GM12878 (cell line): ENCODE measurements at regions not wholly inside any gene's neighbourhood (a gene's known extent, or its start where the extent isn't known, plus 50 kb on each side); places are given as distances from the start of the nearest gene placed in this dataset.

ENCODE experiments used
- EP300 ChIP-seq, 2 experiments: fragments of 150-350 bp in 1 of 2; IDR thresholded peaks; 2 replicates each; pipeline ENCODE4 v1.6.1; 2011 to 2012; ENCODE audit warnings: low read depth in 2 of 2, low read length in 2 of 2, borderline replicate concordance in 1 of 2, improper control_type of control experiment in 1 of 2, inconsistent platforms in 1 of 2; ENCODE audit not compliant: control insufficient read depth in 1 of 2
- FOXM1 ChIP-seq: IDR thresholded peaks from 2 replicates; pipeline ENCODE4 v1.6.1; 2012; ENCODE audit warnings: low read depth, mild to moderate bottlenecking, inconsistent platforms, low read length, moderate library complexity
- MXI1 ChIP-seq: fragments of 150-350 bp; IDR thresholded peaks from 2 replicates; pipeline ENCODE4 v1.6.1; 2011; ENCODE audit warnings: low read depth, mild to moderate bottlenecking, inconsistent platforms, low read length, improper control_type of control experiment
- POLR2A ChIP-seq: IDR thresholded peaks from 2 replicates; pipeline ENCODE4 v1.6.1; 2011; ENCODE audit warnings: low read depth, mild to moderate bottlenecking, low read length
- POLR2AphosphoS5 ChIP-seq: IDR thresholded peaks from 2 replicates; pipeline ENCODE4 v1.6.1; 2011; ENCODE audit warnings: mild to moderate bottlenecking, low read length, inconsistent platforms
- RB1 ChIP-seq: fragments of 450-650 bp; formaldehyde crosslinking; IDR thresholded peaks from 2 replicates; pipeline ENCODE4 v1.6.1; 2017; ENCODE audit warnings: mild to moderate bottlenecking, borderline replicate concordance
- SP1 ChIP-seq: IDR thresholded peaks from one replicate; pipeline ENCODE4 v1.6.1; 2011; ENCODE audit warnings: low read depth, low read length
- ZNF384 ChIP-seq: IDR thresholded peaks from 2 replicates; pipeline ENCODE4 v1.6.1; 2012; ENCODE audit warnings: low read depth, mild to moderate bottlenecking, low read length, improper control_type of control experiment, borderline replicate concordance
- TF ChIP-seq, protein P1 (sequence below): IDR thresholded peaks from 2 replicates; pipeline ENCODE4 v1.6.1; 2011; ENCODE audit warnings: low read depth, low read length, improper control_type of control experiment, borderline replicate concordance
- TF ChIP-seq, protein P2 (sequence below): fragments of 450-650 bp; IDR thresholded peaks from 2 replicates; pipeline ENCODE4 v1.6.1; 2018; ENCODE audit warnings: mild to moderate bottlenecking, low read depth, moderate library complexity; ENCODE audit not compliant: partially characterized antibody
- TF ChIP-seq, protein P3 (sequence below): IDR thresholded peaks from 2 replicates; pipeline ENCODE4 v1.6.1; 2012; ENCODE audit warnings: mild to moderate bottlenecking, low read depth, low read length
- TF ChIP-seq, protein P4 (sequence below), 3 experiments: IDR thresholded peaks in 2 of 3; conservative IDR thresholded peaks in 1 of 3; 2 replicates each; pipeline ENCODE4 v1.5.1; 2011; ENCODE audit warnings: low read depth in 3 of 3, low read length in 3 of 3, mild to moderate bottlenecking in 3 of 3, control low read depth in 2 of 3, moderate library complexity in 2 of 3, inconsistent platforms in 1 of 3, mixed read lengths in 1 of 3; ENCODE audit not compliant: control insufficient read depth in 2 of 3, insufficient read depth in 1 of 3; ENCODE audit errors: extremely low read depth in 1 of 3

DNA sequence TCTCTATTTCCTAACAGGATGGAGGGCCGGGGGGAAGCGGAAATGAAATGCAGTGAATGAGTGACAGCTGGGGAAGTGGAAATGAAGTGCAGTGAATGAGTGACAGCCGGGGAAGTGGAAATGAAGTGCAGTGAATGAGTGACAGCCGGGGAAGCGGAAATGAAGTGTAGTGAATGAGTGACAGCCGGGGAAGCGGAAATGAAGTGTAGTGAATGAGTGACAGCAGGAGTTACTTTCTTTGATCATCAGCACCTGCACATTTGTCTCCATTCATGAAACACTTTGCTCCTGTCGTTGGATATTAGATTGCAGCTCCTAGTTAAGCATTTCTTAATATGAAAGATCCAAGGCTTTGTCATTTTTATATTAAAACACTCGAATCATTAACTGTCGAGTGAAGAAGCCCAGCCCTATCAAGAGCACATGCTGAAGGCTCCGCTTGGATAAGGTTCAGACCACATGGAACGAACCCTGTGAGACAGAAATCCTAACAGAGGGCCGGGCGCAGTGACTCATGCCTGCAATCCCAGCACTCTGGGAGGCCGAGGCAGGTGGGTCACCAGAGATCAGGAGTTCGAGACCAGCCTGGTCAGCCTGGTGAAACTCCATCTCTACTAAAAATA, 406.0 kb upstream of the ADARB2 start:
- TF ChIP-seq POLR2AphosphoS5 (no peak), POLR2A (no peak), SP1 (no peak), FOXM1 (no peak), RB1 (no peak), ZNF384 (no peak), MXI1 (no peak), EP300 (IDR thresholded peaks at IDR 0.05; ENCODE audit: borderline replicate concordance in 1 of 2, control insufficient read depth in 1 of 2, low read depth in 2 of 2, low read length in 2 of 2) (no peak)
- TF ChIP-seq, protein P1, sequence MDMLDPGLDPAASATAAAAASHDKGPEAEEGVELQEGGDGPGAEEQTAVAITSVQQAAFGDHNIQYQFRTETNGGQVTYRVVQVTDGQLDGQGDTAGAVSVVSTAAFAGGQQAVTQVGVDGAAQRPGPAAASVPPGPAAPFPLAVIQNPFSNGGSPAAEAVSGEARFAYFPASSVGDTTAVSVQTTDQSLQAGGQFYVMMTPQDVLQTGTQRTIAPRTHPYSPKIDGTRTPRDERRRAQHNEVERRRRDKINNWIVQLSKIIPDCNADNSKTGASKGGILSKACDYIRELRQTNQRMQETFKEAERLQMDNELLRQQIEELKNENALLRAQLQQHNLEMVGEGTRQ = no peak
- TF ChIP-seq, protein P2, sequence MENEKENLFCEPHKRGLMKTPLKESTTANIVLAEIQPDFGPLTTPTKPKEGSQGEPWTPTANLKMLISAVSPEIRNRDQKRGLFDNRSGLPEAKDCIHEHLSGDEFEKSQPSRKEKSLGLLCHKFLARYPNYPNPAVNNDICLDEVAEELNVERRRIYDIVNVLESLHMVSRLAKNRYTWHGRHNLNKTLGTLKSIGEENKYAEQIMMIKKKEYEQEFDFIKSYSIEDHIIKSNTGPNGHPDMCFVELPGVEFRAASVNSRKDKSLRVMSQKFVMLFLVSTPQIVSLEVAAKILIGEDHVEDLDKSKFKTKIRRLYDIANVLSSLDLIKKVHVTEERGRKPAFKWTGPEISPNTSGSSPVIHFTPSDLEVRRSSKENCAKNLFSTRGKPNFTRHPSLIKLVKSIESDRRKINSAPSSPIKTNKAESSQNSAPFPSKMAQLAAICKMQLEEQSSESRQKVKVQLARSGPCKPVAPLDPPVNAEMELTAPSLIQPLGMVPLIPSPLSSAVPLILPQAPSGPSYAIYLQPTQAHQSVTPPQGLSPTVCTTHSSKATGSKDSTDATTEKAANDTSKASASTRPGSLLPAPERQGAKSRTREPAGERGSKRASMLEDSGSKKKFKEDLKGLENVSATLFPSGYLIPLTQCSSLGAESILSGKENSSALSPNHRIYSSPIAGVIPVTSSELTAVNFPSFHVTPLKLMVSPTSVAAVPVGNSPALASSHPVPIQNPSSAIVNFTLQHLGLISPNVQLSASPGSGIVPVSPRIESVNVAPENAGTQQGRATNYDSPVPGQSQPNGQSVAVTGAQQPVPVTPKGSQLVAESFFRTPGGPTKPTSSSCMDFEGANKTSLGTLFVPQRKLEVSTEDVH = no peak
- TF ChIP-seq, protein P3, sequence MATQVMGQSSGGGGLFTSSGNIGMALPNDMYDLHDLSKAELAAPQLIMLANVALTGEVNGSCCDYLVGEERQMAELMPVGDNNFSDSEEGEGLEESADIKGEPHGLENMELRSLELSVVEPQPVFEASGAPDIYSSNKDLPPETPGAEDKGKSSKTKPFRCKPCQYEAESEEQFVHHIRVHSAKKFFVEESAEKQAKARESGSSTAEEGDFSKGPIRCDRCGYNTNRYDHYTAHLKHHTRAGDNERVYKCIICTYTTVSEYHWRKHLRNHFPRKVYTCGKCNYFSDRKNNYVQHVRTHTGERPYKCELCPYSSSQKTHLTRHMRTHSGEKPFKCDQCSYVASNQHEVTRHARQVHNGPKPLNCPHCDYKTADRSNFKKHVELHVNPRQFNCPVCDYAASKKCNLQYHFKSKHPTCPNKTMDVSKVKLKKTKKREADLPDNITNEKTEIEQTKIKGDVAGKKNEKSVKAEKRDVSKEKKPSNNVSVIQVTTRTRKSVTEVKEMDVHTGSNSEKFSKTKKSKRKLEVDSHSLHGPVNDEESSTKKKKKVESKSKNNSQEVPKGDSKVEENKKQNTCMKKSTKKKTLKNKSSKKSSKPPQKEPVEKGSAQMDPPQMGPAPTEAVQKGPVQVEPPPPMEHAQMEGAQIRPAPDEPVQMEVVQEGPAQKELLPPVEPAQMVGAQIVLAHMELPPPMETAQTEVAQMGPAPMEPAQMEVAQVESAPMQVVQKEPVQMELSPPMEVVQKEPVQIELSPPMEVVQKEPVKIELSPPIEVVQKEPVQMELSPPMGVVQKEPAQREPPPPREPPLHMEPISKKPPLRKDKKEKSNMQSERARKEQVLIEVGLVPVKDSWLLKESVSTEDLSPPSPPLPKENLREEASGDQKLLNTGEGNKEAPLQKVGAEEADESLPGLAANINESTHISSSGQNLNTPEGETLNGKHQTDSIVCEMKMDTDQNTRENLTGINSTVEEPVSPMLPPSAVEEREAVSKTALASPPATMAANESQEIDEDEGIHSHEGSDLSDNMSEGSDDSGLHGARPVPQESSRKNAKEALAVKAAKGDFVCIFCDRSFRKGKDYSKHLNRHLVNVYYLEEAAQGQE = no peak
- TF ChIP-seq, protein P4, sequence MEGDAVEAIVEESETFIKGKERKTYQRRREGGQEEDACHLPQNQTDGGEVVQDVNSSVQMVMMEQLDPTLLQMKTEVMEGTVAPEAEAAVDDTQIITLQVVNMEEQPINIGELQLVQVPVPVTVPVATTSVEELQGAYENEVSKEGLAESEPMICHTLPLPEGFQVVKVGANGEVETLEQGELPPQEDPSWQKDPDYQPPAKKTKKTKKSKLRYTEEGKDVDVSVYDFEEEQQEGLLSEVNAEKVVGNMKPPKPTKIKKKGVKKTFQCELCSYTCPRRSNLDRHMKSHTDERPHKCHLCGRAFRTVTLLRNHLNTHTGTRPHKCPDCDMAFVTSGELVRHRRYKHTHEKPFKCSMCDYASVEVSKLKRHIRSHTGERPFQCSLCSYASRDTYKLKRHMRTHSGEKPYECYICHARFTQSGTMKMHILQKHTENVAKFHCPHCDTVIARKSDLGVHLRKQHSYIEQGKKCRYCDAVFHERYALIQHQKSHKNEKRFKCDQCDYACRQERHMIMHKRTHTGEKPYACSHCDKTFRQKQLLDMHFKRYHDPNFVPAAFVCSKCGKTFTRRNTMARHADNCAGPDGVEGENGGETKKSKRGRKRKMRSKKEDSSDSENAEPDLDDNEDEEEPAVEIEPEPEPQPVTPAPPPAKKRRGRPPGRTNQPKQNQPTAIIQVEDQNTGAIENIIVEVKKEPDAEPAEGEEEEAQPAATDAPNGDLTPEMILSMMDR (IDR thresholded peaks at IDR 0.05 in 2 of 3, conservative IDR thresholded peaks at IDR 0.05 in 1 of 3; ENCODE audit: control insufficient read depth in 2 of 3, extremely low read depth in 1 of 3, insufficient read depth in 1 of 3, low read depth in 3 of 3, low read length in 3 of 3) = no peak
